Lower leg skin (tissue), 4 donors: ENCODE measurements at regions not wholly inside any gene's neighbourhood (a gene's known extent, or its start where the extent isn't known, plus 50 kb on each side); places are given as distances from the start of the nearest gene placed in this dataset.

Source experiments
- DNase-seq, 2 donors: peaks; one replicate each; pipeline ENCODE4 v3.0.0-alpha.2; 2019; ENCODE audit warnings: low spot score in 2 of 2
- H3K4me3 ChIP-seq: fragments of 200-600 bp; sonication (generic); 2 replicates; pipeline ENCODE4 v1.5.1; 2017; ENCODE audit warnings: mild to moderate bottlenecking, low read depth; ENCODE audit not compliant: poor library complexity, severe bottlenecking
- POLR2A ChIP-seq, 2 donors: fragments of 450-650 bp; IDR thresholded peaks; one replicate each; pipeline ENCODE4 v1.6.1; 2016 to 2017; ENCODE audit warnings: antibody characterized with exemption in 2 of 2, mild to moderate bottlenecking in 1 of 2, moderate library complexity in 1 of 2
- WGBS, 2 donors: methylation state at CpG; one replicate each; pipeline ENCODE4 v1.1.5; 2018; 5-methylcytosine and 5-hydroxymethylcytosine counted together
- intact Hi-C: fragments of 100-400 bp; cut with DNase I; formaldehyde crosslinking; loops from one replicate; pipeline ENCODE4 v1.15.0; 2023; ENCODE audit warnings: low total_unique reads
- TF ChIP-seq, protein P1 (sequence below), 3 donors: fragments of 450-650 bp; IDR thresholded peaks; one replicate each; pipeline ENCODE4 v1.5.1; 2016; ENCODE audit warnings: antibody characterized with exemption in 3 of 3, mild to moderate bottlenecking in 3 of 3, moderate library complexity in 2 of 3

DNA sequence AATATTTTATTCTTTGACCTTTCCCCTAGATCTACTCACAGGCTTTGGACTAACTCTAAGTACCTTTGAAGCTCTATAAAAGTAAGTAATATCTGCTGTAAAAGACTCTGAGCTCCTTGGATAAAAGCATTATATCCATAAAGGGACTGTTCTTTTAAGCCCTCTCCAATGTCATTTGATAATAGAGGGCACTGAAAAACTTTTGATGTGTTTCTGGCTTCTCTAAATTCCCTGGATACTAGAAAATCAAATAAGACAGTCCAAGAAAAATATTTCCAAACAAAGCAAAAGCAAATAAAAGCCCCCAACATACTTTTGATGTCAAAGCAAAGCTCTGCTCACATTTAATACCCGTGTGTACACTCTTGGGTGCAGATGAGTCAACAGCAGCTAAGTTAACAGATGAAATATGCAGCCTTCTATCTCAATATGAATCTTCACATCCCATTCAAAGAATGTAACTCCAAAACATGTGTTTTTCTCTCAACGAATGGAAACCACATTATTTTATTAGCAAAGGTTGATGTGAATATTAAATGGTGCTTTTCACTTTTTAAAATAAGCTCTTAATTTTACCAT, 230.3 kb downstream of the CENPF start:
- TF ChIP-seq, protein P1, sequence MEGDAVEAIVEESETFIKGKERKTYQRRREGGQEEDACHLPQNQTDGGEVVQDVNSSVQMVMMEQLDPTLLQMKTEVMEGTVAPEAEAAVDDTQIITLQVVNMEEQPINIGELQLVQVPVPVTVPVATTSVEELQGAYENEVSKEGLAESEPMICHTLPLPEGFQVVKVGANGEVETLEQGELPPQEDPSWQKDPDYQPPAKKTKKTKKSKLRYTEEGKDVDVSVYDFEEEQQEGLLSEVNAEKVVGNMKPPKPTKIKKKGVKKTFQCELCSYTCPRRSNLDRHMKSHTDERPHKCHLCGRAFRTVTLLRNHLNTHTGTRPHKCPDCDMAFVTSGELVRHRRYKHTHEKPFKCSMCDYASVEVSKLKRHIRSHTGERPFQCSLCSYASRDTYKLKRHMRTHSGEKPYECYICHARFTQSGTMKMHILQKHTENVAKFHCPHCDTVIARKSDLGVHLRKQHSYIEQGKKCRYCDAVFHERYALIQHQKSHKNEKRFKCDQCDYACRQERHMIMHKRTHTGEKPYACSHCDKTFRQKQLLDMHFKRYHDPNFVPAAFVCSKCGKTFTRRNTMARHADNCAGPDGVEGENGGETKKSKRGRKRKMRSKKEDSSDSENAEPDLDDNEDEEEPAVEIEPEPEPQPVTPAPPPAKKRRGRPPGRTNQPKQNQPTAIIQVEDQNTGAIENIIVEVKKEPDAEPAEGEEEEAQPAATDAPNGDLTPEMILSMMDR (IDR thresholded peaks at IDR 0.05): no peak
- TF ChIP-seq POLR2A (IDR thresholded peaks at IDR 0.05): no peak
- DNase-seq: no peak
- intact Hi-C loops: no loop called here
- no peak overlapping the region for H3K4me3 ChIP-seq
- 37 to 46% methylated on average over 2 of the region's 2 CpGs for WGBS, 2 donors

DNA sequence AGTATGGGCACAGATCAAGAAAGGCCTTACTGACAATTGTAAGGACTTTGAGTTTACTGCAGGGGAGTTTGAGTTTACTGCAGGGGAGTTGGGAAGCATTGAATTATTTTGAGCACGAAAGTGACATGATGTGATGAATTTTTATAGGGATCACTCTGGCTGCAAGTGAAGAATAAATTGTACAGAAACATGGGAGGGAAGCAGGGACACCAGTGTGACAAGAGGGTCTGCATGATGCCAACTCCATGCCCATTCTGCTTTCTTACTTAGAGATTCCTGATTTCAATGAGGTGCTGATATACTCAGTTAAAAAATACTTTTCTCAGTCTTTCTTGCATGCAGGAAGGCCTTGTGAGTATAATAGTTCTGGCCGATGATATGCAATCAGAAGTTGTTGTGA, 234.4 kb downstream of the CENPF start:
- intact Hi-C loops: no loop called here
- no peak overlapping the region for H3K4me3 ChIP-seq
- DNase-seq: no peak
- 86 to 91% methylated on average over 2 of the region's 2 CpGs for WGBS, 2 donors
- TF ChIP-seq, protein P1 (IDR thresholded peaks at IDR 0.05): no peak
- no peak for TF ChIP-seq POLR2A (IDR thresholded peaks at IDR 0.05)

DNA sequence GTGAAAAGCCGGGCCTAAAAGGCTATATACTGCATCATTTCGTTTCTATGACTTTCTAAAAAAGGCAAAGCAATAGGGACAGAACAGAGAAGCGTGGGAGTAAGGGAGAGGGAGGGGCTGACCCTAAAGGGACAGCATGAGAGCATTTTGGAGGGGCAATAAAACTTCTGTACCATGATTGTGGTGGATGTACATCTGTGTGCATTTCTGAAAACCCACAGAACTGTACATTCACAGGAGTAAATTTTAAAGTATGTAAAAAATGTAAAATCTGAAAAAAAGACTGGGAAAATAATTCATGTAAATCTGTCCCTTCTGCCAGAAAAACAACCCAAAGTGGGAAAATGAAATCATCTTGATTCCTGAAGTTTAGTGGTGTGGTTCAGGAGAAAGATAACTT, 235.4 kb downstream of the CENPF start:
- 69 to 71% methylated on average over 3 of the region's 3 CpGs for WGBS, 2 donors
- no peak for DNase-seq
- H3K4me3 ChIP-seq: no peak overlapping the region
- TF ChIP-seq POLR2A (IDR thresholded peaks at IDR 0.05): no peak
- TF ChIP-seq, protein P1 (IDR thresholded peaks at IDR 0.05): no peak
- intact Hi-C loops: no loop called here

DNA sequence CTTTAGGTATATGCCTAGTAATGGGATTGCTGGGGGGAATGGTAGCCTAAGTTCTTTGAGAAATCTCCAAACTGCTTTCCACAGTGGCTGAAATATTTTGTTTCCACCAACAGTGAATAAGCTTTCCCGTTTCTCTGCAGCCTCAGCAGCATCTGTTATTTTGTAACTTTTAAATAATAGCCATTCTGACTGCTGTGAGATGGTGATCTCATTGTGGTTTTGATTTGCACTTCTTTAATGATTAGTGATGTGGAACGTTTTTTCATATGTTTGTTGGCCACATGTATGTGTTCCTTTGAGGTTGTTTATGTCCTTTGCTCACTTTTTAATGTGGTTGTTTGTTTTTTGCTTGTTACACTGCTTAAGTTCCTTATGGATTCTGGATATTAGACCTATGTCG, 237.4 kb downstream of the CENPF start:
- intact Hi-C loops: no loop called here
- no peak for DNase-seq
- 55 to 57% methylated on average over 3 of the region's 3 CpGs for WGBS, 2 donors
- no peak overlapping the region for H3K4me3 ChIP-seq
- no peak for TF ChIP-seq POLR2A (IDR thresholded peaks at IDR 0.05)
- TF ChIP-seq, protein P1 (IDR thresholded peaks at IDR 0.05): no peak

DNA sequence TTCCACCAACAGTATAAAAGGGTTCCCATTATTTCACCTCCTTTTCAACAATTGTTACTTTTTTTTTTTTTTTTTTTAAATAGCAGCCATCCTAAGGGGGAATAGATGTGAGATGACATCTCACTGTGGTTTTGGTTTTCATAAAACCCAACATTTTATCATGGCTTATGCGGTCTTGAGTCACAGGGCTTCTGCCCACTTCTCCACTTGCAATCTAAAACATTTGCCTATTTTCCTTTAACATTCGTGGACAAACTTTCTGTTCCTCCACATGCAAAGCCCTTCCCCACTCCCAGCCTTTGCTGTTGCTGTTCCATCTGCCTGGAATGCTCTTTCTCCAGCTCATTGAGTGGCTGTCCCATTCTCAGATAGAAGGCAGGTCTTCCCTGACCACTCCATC, 239.7 kb upstream of the KCNK2 start:
- intact Hi-C loops: no loop called here
- TF ChIP-seq POLR2A (IDR thresholded peaks at IDR 0.05): no peak
- TF ChIP-seq, protein P1 (IDR thresholded peaks at IDR 0.05): no peak
- 87 to 89% methylated on average over 2 of the region's 2 CpGs for WGBS, 2 donors
- DNase-seq: no peak
- H3K4me3 ChIP-seq: no peak overlapping the region

DNA sequence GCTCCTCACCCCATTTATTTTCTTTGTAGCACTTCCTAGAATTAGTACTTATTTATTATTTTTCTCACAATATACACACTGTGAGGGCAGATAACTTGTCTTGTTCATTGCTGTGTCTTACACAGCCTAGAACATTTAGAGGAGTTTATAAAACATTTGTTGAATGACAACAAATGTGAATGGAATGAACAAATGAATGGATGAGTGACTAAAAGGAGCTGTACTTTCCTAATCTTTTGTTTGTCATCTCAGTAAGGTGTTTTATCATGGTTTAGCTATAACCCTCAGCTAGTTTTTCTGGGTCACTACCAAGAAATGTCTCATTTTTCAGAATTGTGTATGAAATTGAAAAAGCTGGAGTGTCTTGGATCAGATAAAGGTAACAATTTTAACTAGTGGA, 239.3 kb upstream of the KCNK2 start:
- intact Hi-C loops: no loop called here
- H3K4me3 ChIP-seq: no peak overlapping the region
- TF ChIP-seq, protein P1 (IDR thresholded peaks at IDR 0.05): no peak
- TF ChIP-seq POLR2A (IDR thresholded peaks at IDR 0.05): no peak
- DNase-seq: no peak
